ENCODE measurements at regions not wholly inside any gene's neighbourhood (a gene's known extent, or its start where the extent isn't known, plus 50 kb on each side); places are given as distances from the start of the nearest gene placed in this dataset.

DNA sequence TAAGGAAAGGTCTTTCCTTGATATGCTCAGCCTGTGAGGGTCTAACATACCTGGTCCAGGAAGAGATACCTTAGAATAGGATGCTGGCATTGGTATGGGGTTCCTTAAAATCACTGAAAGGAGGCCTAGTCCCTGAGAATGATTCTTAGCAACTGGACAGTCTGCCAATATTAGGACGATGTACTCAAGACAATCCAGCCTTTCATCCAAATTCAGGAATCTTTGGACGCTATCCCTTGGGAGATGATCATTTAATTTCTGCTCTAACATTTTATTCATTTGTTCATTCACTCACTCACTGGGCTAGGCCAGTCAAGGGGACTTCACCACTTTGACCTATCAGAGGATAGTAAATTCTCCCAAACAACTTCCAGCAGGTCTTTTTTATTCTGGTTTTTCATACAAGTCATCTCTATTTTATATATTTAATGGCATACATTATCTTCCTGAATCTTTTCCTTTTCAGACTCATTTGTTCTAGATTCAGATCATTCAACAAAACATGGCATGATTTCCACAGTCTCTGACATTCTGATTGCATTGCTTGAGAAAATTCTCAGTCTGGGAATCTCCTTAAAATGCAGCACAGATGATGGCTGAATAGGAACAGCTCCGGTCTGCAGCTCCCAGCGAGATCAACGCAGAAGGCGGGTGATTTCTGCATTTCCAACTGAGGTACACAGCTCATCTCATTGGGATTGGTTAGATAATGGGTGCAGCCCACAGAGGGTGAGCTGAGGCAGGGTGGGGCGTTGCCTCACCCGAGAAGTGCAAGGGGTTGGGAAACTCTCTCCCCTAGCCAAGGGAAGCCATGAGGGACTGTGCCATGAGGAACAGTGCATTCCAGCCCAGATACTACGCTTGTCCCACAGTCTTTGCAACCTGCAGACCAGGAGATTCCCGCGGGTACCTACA lies 118.0 kb upstream of the PRICKLE1 start:
- H3K4me3 ChIP-seq, result no peak overlapping the region
- H3K9me3 ChIP-seq, result no peaks in the 10 kb centered on the region
- no peak for DNase-seq
- H3K27me3 ChIP-seq (ENCODE audit: low read depth), result no peaks in the 10 kb centered on the region
- no peak overlapping the region for H3K27ac ChIP-seq
- no peak for ATAC-seq
- intact Hi-C loops (cut with DNase I), result no loop called here
- no peaks in the 10 kb centered on the region for H3K4me1 ChIP-seq
- TF ChIP-seq, protein P1, sequence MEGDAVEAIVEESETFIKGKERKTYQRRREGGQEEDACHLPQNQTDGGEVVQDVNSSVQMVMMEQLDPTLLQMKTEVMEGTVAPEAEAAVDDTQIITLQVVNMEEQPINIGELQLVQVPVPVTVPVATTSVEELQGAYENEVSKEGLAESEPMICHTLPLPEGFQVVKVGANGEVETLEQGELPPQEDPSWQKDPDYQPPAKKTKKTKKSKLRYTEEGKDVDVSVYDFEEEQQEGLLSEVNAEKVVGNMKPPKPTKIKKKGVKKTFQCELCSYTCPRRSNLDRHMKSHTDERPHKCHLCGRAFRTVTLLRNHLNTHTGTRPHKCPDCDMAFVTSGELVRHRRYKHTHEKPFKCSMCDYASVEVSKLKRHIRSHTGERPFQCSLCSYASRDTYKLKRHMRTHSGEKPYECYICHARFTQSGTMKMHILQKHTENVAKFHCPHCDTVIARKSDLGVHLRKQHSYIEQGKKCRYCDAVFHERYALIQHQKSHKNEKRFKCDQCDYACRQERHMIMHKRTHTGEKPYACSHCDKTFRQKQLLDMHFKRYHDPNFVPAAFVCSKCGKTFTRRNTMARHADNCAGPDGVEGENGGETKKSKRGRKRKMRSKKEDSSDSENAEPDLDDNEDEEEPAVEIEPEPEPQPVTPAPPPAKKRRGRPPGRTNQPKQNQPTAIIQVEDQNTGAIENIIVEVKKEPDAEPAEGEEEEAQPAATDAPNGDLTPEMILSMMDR (IDR thresholded peaks at IDR 0.05), result no peak
- no peaks in the 10 kb centered on the region for H3K36me3 ChIP-seq

DNA sequence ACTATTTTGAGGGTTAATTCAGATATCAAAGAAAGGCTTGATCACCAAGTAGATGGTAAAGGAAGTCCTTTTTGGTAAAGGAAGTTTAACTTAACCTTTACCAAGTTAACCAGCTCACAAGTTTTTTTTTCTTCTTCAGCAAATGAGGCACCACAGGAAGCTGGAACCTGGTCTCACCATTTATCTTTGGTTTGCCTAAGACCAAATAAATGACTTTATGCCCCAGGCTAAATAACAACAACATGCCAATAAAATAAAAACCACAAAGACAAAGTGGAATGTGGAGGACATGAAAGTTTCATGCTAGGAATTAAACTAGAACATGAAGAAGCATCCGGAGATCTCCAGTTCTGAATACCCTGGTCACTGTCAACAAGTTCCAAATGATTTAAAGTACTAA lies 116.8 kb upstream of the PRICKLE1 start:
- ATAC-seq (no peak), DNase-seq (no peak)
- no peaks in the 10 kb centered on the region for H3K9me3 ChIP-seq
- intact Hi-C loops (cut with DNase I), result no loop called here
- no peaks in the 10 kb centered on the region for H3K27me3 ChIP-seq (ENCODE audit: low read depth)
- no peaks in the 10 kb centered on the region for H3K4me1 ChIP-seq
- TF ChIP-seq, protein P1 (IDR thresholded peaks at IDR 0.05), result no peak
- no peaks in the 10 kb centered on the region for H3K36me3 ChIP-seq
- H3K27ac ChIP-seq, result no peak overlapping the region
- H3K4me3 ChIP-seq, result no peak overlapping the region

DNA sequence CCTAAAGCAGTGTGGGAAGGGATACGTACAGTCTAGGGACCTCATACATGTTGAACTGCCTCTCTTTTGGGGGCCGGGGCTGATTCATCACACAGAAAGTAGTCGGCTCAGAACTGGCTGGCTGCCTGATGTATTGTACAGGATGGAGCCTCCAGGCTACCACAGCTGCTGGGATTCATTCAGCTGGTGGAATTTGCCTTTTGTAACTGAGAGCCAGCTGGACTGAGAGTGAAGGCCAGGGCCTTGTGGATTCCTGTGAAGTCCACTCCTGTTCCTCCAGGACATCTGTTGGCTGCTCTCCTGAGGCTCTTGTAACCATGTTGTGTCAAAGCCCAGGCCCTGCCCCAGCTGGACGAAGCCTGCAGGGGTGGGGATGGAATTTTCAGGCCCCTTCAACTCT lies 116.3 kb upstream of the PRICKLE1 start:
- H3K4me3 ChIP-seq, result no peak overlapping the region
- ATAC-seq (peak; percentile 56 to 73), DNase-seq (peak; percentile 46)
- H3K27me3 ChIP-seq (ENCODE audit: low read depth), result no peaks in the 10 kb centered on the region
- H3K36me3 ChIP-seq, result no peaks in the 10 kb centered on the region
- no peaks in the 10 kb centered on the region for H3K9me3 ChIP-seq
- no peak overlapping the region for H3K27ac ChIP-seq
- no peaks in the 10 kb centered on the region for H3K4me1 ChIP-seq
- TF ChIP-seq, protein P1 (IDR thresholded peaks at IDR 0.05), result no peak
- intact Hi-C loops (cut with DNase I), result no loop called here

DNA sequence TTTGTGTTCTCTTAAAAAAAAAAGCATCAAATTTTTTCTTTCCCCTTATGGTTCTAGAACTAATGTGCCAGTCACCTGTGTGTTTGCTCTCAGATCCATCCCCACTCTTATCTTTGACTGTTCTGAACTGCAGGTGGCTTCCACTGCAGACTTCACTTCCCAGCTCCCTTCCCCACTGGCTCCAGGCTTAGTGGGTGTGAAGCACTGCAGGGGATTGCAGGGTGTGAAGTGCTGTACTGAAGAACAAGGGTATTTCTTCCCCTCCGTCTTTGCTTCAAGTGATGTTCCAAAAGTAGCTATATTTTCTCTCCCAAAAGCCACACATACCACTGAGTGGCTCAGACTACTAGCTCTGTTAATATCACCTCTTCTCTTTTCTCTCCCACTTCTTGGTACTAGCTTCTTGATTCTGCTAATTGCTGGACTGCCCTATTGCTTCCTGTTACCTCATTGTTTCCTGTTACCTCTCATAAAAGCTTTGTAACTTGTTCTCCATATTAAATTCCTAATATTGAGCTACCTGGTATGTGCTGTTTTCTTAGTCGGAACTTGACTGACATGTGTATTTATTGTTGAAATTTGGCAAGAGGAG lies 115.4 kb upstream of the PRICKLE1 start:
- H3K4me3 ChIP-seq, result no peak overlapping the region
- H3K27me3 ChIP-seq (ENCODE audit: low read depth), result no peaks in the 10 kb centered on the region
- intact Hi-C loops (cut with DNase I), result no loop called here
- no peak overlapping the region for H3K27ac ChIP-seq
- DNase-seq, result no peak
- TF ChIP-seq, protein P1 (IDR thresholded peaks at IDR 0.05), result no peak
- H3K9me3 ChIP-seq, result no peaks in the 10 kb centered on the region
- no peaks in the 10 kb centered on the region for H3K36me3 ChIP-seq
- no peaks in the 10 kb centered on the region for H3K4me1 ChIP-seq
- no peak for ATAC-seq

DNA sequence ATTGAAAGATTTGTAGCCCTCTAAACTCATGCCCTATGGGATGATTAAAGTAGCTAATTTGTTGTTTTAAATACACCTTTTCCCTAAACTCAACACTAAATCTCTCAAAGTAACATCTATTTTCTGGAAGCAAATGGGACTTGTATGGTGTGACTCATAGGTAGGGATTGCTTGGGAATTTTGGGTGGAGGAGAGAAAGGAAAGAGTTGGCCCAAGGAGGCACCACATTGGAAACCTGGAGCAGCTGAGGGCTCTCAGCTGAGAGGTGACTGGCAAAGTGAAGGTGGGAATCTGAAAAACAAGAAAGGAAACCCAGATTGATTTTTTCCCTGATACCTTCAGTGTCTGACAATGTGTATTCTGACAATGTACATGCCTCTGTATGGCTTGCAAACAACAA lies 114.8 kb upstream of the PRICKLE1 start:
- Histone ChIP-seq H3K27ac (no peak overlapping the region), H3K27me3 (ENCODE audit: low read depth) (no peaks in the 10 kb centered on the region)
- no peak for ATAC-seq

More for the DNA sequence above, 114.8 kb upstream of the PRICKLE1 start:
- H3K9me3 ChIP-seq, result no peaks in the 10 kb centered on the region
- no peak for DNase-seq
- H3K4me3 ChIP-seq, result no peak overlapping the region
- no peaks in the 10 kb centered on the region for H3K36me3 ChIP-seq
- intact Hi-C loops (cut with DNase I), result no loop called here
- no peaks in the 10 kb centered on the region for H3K4me1 ChIP-seq
- TF ChIP-seq, protein P1 (IDR thresholded peaks at IDR 0.05), result no peak

All from lower lobe of right lung (tissue), 2 donors.